GM18951 (cell line): ENCODE measurements at regions not wholly inside any gene's neighbourhood (a gene's known extent, or its start where the extent isn't known, plus 50 kb on each side); places are given as distances from the start of the nearest gene placed in this dataset.

Experiments used
- POLR2A ChIP-seq: IDR thresholded peaks from 4 replicates; pipeline ENCODE4 v1.6.1; 2011; ENCODE audit warnings: mild to moderate bottlenecking; ENCODE audit not compliant: insufficient read length, insufficient read depth; ENCODE audit errors: extremely low read depth
- in situ Hi-C: fragments of 300-500 bp; cut with MboI; formaldehyde crosslinking; loops from one replicate; pipeline ENCODE4 v1.12.0; 2022; ENCODE audit warnings: low sequenced_read_pairs, mixed read lengths, inconsistent platforms; ENCODE audit not compliant: unreplicated experiment

- in situ Hi-C loops, result no loop called here
- TF ChIP-seq POLR2A, result no peak
These were observed 124.3 kb upstream of the NTM start for GRCh38 chr11:131246156-131246555.

- no peak for TF ChIP-seq POLR2A
- in situ Hi-C loops, result no loop called here
These were observed 123.8 kb upstream of the NTM start for GRCh38 chr11:131246663-131247062.

- TF ChIP-seq POLR2A, result no peak
- in situ Hi-C loops, result no loop called here
These were observed 121.8 kb upstream of the NTM start for GRCh38 chr11:131248588-131248987.

GRCh38 chr11:131253142-131253655 lies 117.2 kb upstream of the NTM start:
- no peak for TF ChIP-seq POLR2A
- in situ Hi-C loops, result no loop called here

GRCh38 chr11:131253656-131254151 lies 116.7 kb upstream of the NTM start:
- in situ Hi-C loops, result no loop called here

GRCh38 chr11:131254254-131254653 lies 116.2 kb upstream of the NTM start:
- in situ Hi-C loops, result no loop called here
- no peak for TF ChIP-seq POLR2A

More at GRCh38 chr11:131253656-131254151, 116.7 kb upstream of the NTM start:
- TF ChIP-seq POLR2A, result no peak

- in situ Hi-C loops, result no loop called here
- no peak for TF ChIP-seq POLR2A
These were observed 96.2 kb upstream of the NTM start for GRCh38 chr11:131274233-131274632.

- in situ Hi-C loops, result no loop called here
- TF ChIP-seq POLR2A, result no peak
These were observed 94.8 kb upstream of the NTM start for GRCh38 chr11:131275580-131275979.

- in situ Hi-C loops, result no loop called here
- TF ChIP-seq POLR2A, result no peak
These were observed 91.9 kb upstream of the NTM start for GRCh38 chr11:131278472-131278871.

GRCh38 chr11:131279654-131280384 lies 90.6 kb upstream of the NTM start:
- in situ Hi-C loops, result no loop called here
- no peak for TF ChIP-seq POLR2A

- no peak for TF ChIP-seq POLR2A
- in situ Hi-C loops, result no loop called here
These were observed 89.1 kb upstream of the NTM start for GRCh38 chr11:131281316-131281715.

- in situ Hi-C loops, result no loop called here
- TF ChIP-seq POLR2A, result no peak
These were observed 86.4 kb upstream of the NTM start for GRCh38 chr11:131284041-131284440.

- in situ Hi-C loops, result no loop called here
- TF ChIP-seq POLR2A, result no peak
These were observed 81.8 kb upstream of the NTM start for GRCh38 chr11:131288521-131289091.

- TF ChIP-seq POLR2A, result no peak
- in situ Hi-C loops, result no loop called here
These were observed 80.2 kb upstream of the NTM start for GRCh38 chr11:131290185-131290584.
